Progenitor cell of endocrine pancreas (in vitro differentiated cells): ENCODE measurements at regions not wholly inside any gene's neighbourhood (a gene's known extent, or its start where the extent isn't known, plus 50 kb on each side); places are given as distances from the start of the nearest gene placed in this dataset.
A peak's percentile ranks its signal among the peaks of the same experiment; 100 is the strongest.

Experiments
- DNase-seq: peaks from one replicate; pipeline ENCODE4 v3.0.0; 2021; ENCODE audit warnings: low spot score; ENCODE audit not compliant: unreplicated experiment
- H3K27ac Mint-ChIP-seq: 2 replicates; pipeline ENCODE4 v1.8.0; 2021; ENCODE audit warnings: mild to moderate bottlenecking, moderate library complexity, mixed read lengths
- H3K27me3 Mint-ChIP-seq: 2 replicates; pipeline ENCODE4 v1.8.0; 2021; ENCODE audit warnings: mixed read lengths
- H3K36me3 Mint-ChIP-seq: 2 replicates; pipeline ENCODE4 v1.8.0; 2022; ENCODE audit warnings: mixed read lengths; ENCODE audit not compliant: insufficient read depth
- H3K4me1 Mint-ChIP-seq: 2 replicates; pipeline ENCODE4 v1.8.0; 2021; ENCODE audit warnings: low read depth, mixed read lengths
- H3K4me3 Mint-ChIP-seq: 2 replicates; pipeline ENCODE4 v1.8.0; 2021; ENCODE audit warnings: low read depth, mild to moderate bottlenecking, moderate library complexity, mixed read lengths
- H3K9me3 Mint-ChIP-seq: 2 replicates; pipeline ENCODE4 v1.8.0; 2021; ENCODE audit warnings: low read depth, mixed read lengths
- CTCF ChIP-seq: fragments of 200-600 bp; sonication (generic); IDR thresholded peaks from one replicate; pipeline ENCODE4 v1.5.0; 2021; ENCODE audit warnings: antibody characterized with exemption, mild to moderate bottlenecking; ENCODE audit not compliant: unreplicated experiment

GRCh38 chr2:226656367-226656766, 143.3 kb downstream of the IRS1 start:
- H3K36me3 Mint-ChIP-seq, result no peaks in the 10 kb centered on the region
- no peak overlapping the region for H3K27ac Mint-ChIP-seq
- no peak overlapping the region for H3K4me3 Mint-ChIP-seq
- H3K9me3 Mint-ChIP-seq, result peaks cover 3% of the 10 kb centered on the region
- H3K27me3 Mint-ChIP-seq, result no peaks in the 10 kb centered on the region
- no peak for DNase-seq
- no peak for TF ChIP-seq CTCF
- H3K4me1 Mint-ChIP-seq, result peaks cover 22% of the 10 kb centered on the region

- H3K4me3 Mint-ChIP-seq, result no peak overlapping the region
- TF ChIP-seq CTCF, result no peak
- H3K27me3 Mint-ChIP-seq, result no peaks in the 10 kb centered on the region
- H3K27ac Mint-ChIP-seq, result no peak overlapping the region
- peaks cover 3% of the 10 kb centered on the region for H3K9me3 Mint-ChIP-seq
- no peak for DNase-seq
- H3K36me3 Mint-ChIP-seq, result no peaks in the 10 kb centered on the region
- peaks cover 22% of the 10 kb centered on the region for H3K4me1 Mint-ChIP-seq
Measured at GRCh38 chr2:226655871-226656270, 143.7 kb downstream of the IRS1 start.

GRCh38 chr2:226652983-226653765, 146.4 kb downstream of the IRS1 start:
- H3K9me3 Mint-ChIP-seq, result peaks cover 12% of the 10 kb centered on the region
- no peaks in the 10 kb centered on the region for H3K27me3 Mint-ChIP-seq
- H3K36me3 Mint-ChIP-seq, result peaks cover 8% of the 10 kb centered on the region
- no peak overlapping the region for H3K4me3 Mint-ChIP-seq
- no peak for DNase-seq
- no peak overlapping the region for H3K27ac Mint-ChIP-seq
- H3K4me1 Mint-ChIP-seq, result peaks cover 27% of the 10 kb centered on the region
- TF ChIP-seq CTCF, result no peak

GRCh38 chr2:226652369-226652768, 147.3 kb downstream of the IRS1 start:
- peaks cover 21% of the 10 kb centered on the region for H3K4me1 Mint-ChIP-seq
- no peak overlapping the region for H3K27ac Mint-ChIP-seq
- no peak for TF ChIP-seq CTCF
- peaks cover 9% of the 10 kb centered on the region for H3K9me3 Mint-ChIP-seq
- H3K27me3 Mint-ChIP-seq, result no peaks in the 10 kb centered on the region
- H3K36me3 Mint-ChIP-seq, result peaks cover 8% of the 10 kb centered on the region
- no peak for DNase-seq
- H3K4me3 Mint-ChIP-seq, result no peak overlapping the region

GRCh38 chr2:226649871-226650660, 149.6 kb downstream of the IRS1 start:
- Mint-ChIP-seq H3K4me3 (no peak overlapping the region), H3K36me3 (peaks cover 8% of the 10 kb centered on the region), H3K27me3 (no peaks in the 10 kb centered on the region), H3K27ac (peak overlapping the region; percentile 19), H3K9me3 (peaks cover 9% of the 10 kb centered on the region), H3K4me1 (peaks cover 14% of the 10 kb centered on the region)
- TF ChIP-seq CTCF, result no peak
- no peak for DNase-seq
